ENCODE measurements at regions not wholly inside any gene's neighbourhood (a gene's known extent, or its start where the extent isn't known, plus 50 kb on each side); places are given as distances from the start of the nearest gene placed in this dataset.

GRCh38 chr1:48054232-48054631 lies 57.0 kb upstream of the TRABD2B start:
- no peak overlapping the region for H3K4ac ChIP-seq (ENCODE audit: low read depth, low read length)
- H2BK15ac ChIP-seq (ENCODE audit: low read depth, low read length) = no peak overlapping the region
- H3K9me3 ChIP-seq (ENCODE audit: control insufficient read depth, insufficient read depth, low read length) = no peaks in the 10 kb centered on the region
- H3K79me1 ChIP-seq (ENCODE audit: low read depth in 1 of 2, low read length in 2 of 2) = no peaks in the 10 kb centered on the region
- ChIA-PET CTCF (no interaction called here), POLR2A (ENCODE audit: unreplicated experiment) (no interaction called here)
- H2BK20ac ChIP-seq (ENCODE audit: low read depth, low read length) = no peak overlapping the region
- H4K5ac ChIP-seq (ENCODE audit: low read depth, low read length) = no peak overlapping the region
- no peak overlapping the region for H3K4me2 ChIP-seq (ENCODE audit: low read depth, low read length)
- no peak overlapping the region for H3K23ac ChIP-seq (ENCODE audit: low read depth, low read length)
- ATAC-seq (ENCODE audit: low read depth) = no peak
- no peak overlapping the region for H4K91ac ChIP-seq (ENCODE audit: insufficient read depth, low read depth, low read length)
- no peak overlapping the region for H3K9ac ChIP-seq (ENCODE audit: low read depth, low read length)
- H2AK5ac ChIP-seq (ENCODE audit: low read depth, low read length) = no peak overlapping the region
- no peak overlapping the region for H2AFZ ChIP-seq (replicated peaks; ENCODE audit: low read length, poor library complexity)
- no peak overlapping the region for H4K8ac ChIP-seq (ENCODE audit: low read depth in 2 of 2, low read length in 2 of 2)
- no peaks in the 10 kb centered on the region for H3K36me3 ChIP-seq (ENCODE audit: control insufficient read depth, insufficient read depth, low read length)
- no peak overlapping the region for H2BK120ac ChIP-seq (ENCODE audit: low read depth, low read length)
- no peaks in the 10 kb centered on the region for H4K20me1 ChIP-seq (ENCODE audit: insufficient read depth, low read length)
- H3K9me1 ChIP-seq (ENCODE audit: insufficient read depth, low read length) = no peaks in the 10 kb centered on the region
- no peak overlapping the region for H3K27ac ChIP-seq (ENCODE audit: insufficient read depth, low read length)
- BruUV-seq (replicated peaks) = no TSS peak
- no peak overlapping the region for H3K4me3 ChIP-seq (ENCODE audit: insufficient read depth, low read depth, low read length)
- no peak overlapping the region for H3K56ac ChIP-seq (ENCODE audit: extremely low read depth, insufficient read depth, low read length)
- H2AK9ac ChIP-seq (replicated peaks; ENCODE audit: low read depth, low read length, poor library complexity) = no peak overlapping the region
- dilution Hi-C loops (cut with HindIII; ENCODE audit: low sequenced_read_pairs, unreplicated experiment) = no loop called here
- intact Hi-C loops (cut with micrococcal nuclease) = no loop called here
- no peaks in the 10 kb centered on the region for H3K4me1 ChIP-seq (ENCODE audit: control insufficient read depth, insufficient read depth, low read length)
- no peak overlapping the region for H3K18ac ChIP-seq (ENCODE audit: low read depth, low read length)
- in situ Hi-C loops (cut with MboI; ENCODE audit: low sequenced_read_pairs) = no loop called here
- DNase-seq = no peak
- H3K14ac ChIP-seq (replicated peaks; ENCODE audit: low read depth, low read length) = no peak overlapping the region
- H2BK5ac ChIP-seq (ENCODE audit: low read depth, low read length, poor library complexity, severe bottlenecking) = no peak overlapping the region
- no peaks in the 10 kb centered on the region for H3K27me3 ChIP-seq (ENCODE audit: control insufficient read depth, insufficient read depth, low read length)
- TF ChIP-seq CEBPB (IDR thresholded peaks at IDR 0.05; ENCODE audit: low read depth, low read length) (no peak), SMC3 (IDR thresholded peaks at IDR 0.05; ENCODE audit: low read depth, low read length) (no peak)

Measured in IMR-90 (cell line).